MM.1S (cell line): ENCODE measurements at regions not wholly inside any gene's neighbourhood (a gene's known extent, or its start where the extent isn't known, plus 50 kb on each side); places are given as distances from the start of the nearest gene placed in this dataset.

Experiments used
- DNase-seq: peaks from one replicate; pipeline ENCODE4 v3.0.0-alpha.2; 2015
- H2AFZ ChIP-seq: fragments of 300-600 bp; sonication (generic); 2 replicates; pipeline ENCODE4 v1.6.0; 2016; ENCODE audit warnings: antibody characterized with exemption, low read length
- H3F3A ChIP-seq: fragments of 300-600 bp; sonication (generic); 2 replicates; pipeline ENCODE4 v1.6.1; 2016; ENCODE audit warnings: mild to moderate bottlenecking, antibody characterized with exemption, low read length, moderate library complexity, mixed read lengths; ENCODE audit not compliant: insufficient read depth
- H3K27ac ChIP-seq: fragments of 300-600 bp; sonication (generic); 2 replicates; pipeline ENCODE4 v1.5.1; 2016; ENCODE audit warnings: mild to moderate bottlenecking, low read length
- H3K27me3 ChIP-seq: fragments of 300-600 bp; sonication (generic); replicated peaks from 2 replicates; pipeline ENCODE4 v1.6.0; 2016; ENCODE audit warnings: low read length; ENCODE audit not compliant: insufficient read depth
- H3K36me3 ChIP-seq: fragments of 300-600 bp; sonication (generic); replicated peaks from 2 replicates; pipeline ENCODE4 v1.6.1; 2016; ENCODE audit warnings: mild to moderate bottlenecking, low read length, mixed read lengths; ENCODE audit not compliant: insufficient read depth
- H3K4me1 ChIP-seq: fragments of 300-600 bp; sonication (generic); 2 replicates; pipeline ENCODE4 v1.6.1; 2016; ENCODE audit warnings: low read length, mixed read lengths
- H3K4me2 ChIP-seq: fragments of 300-600 bp; sonication (generic); 2 replicates; pipeline ENCODE4 v1.6.0; 2016; ENCODE audit warnings: low read depth, low read length
- H3K4me3 ChIP-seq: fragments of 300-600 bp; sonication (generic); 2 replicates; pipeline ENCODE4 v1.5.1; 2016; ENCODE audit warnings: low read length, mixed read lengths
- H3K79me2 ChIP-seq: fragments of 300-600 bp; sonication (generic); 2 replicates; pipeline ENCODE4 v1.6.1; 2016; ENCODE audit warnings: mixed run types, low read length, mixed read lengths
- H3K9ac ChIP-seq: fragments of 300-600 bp; sonication (generic); 2 replicates; pipeline ENCODE4 v1.6.1; 2016; ENCODE audit warnings: low read length, mixed read lengths
- H3K9me2 ChIP-seq: fragments of 300-600 bp; sonication (generic); replicated peaks from 2 replicates; pipeline ENCODE4 v1.6.1; 2016; ENCODE audit warnings: mild to moderate bottlenecking, low read length, mixed read lengths; ENCODE audit not compliant: insufficient read depth
- H3K9me3 ChIP-seq: fragments of 300-600 bp; sonication (generic); replicated peaks from 2 replicates; pipeline ENCODE4 v1.6.1; 2016; ENCODE audit warnings: mild to moderate bottlenecking, low read length, mixed read lengths; ENCODE audit not compliant: insufficient read depth
- H4K20me1 ChIP-seq: fragments of 300-600 bp; sonication (generic); 2 replicates; pipeline ENCODE4 v1.6.1; 2016; ENCODE audit warnings: mild to moderate bottlenecking, low read length, moderate library complexity, mixed read lengths; ENCODE audit not compliant: insufficient read depth
- CTCF ChIP-seq: fragments of 300-600 bp; sonication (generic); IDR thresholded peaks from 2 replicates; pipeline ENCODE4 v1.5.1; 2016; ENCODE audit warnings: antibody characterized with exemption, low read length, mixed read lengths
- EZH2 ChIP-seq: fragments of 300-600 bp; sonication (generic); optimal IDR thresholded peaks from 2 replicates; pipeline ENCODE3; 2017; ENCODE audit warnings: low read depth, mild to moderate bottlenecking, antibody characterized with exemption, low read length, mixed read lengths
- EZH2phosphoT487 ChIP-seq: fragments of 300-600 bp; sonication (generic); IDR thresholded peaks from 2 replicates; pipeline ENCODE4 v1.6.1; 2018; ENCODE audit warnings: antibody characterized with exemption, low read length

- no peaks in the 10 kb centered on the region for H3K4me1 ChIP-seq
- H3K36me3 ChIP-seq, result no peaks in the 10 kb centered on the region
- H3F3A ChIP-seq, result no peaks in the 10 kb centered on the region
- no peaks in the 10 kb centered on the region for H3K9me3 ChIP-seq
- H3K4me2 ChIP-seq, result no peak overlapping the region
- H3K27ac ChIP-seq, result no peak overlapping the region
- H3K9me2 ChIP-seq, result no peaks in the 10 kb centered on the region
- H4K20me1 ChIP-seq, result no peaks in the 10 kb centered on the region
- H2AFZ ChIP-seq, result no peak overlapping the region
- no peaks in the 10 kb centered on the region for H3K27me3 ChIP-seq
- DNase-seq, result no peak
- no peak overlapping the region for H3K4me3 ChIP-seq
- no peak overlapping the region for H3K9ac ChIP-seq
- no peaks in the 10 kb centered on the region for H3K79me2 ChIP-seq
- no peak for TF ChIP-seq EZH2phosphoT487
- no peak for TF ChIP-seq EZH2
- TF ChIP-seq CTCF, result no peak
Measured at GRCh38 chr2:209209943-209210342, 213.9 kb upstream of the MAP2 start.

GRCh38 chr2:209230560-209230959, 193.3 kb upstream of the MAP2 start:
- H2AFZ ChIP-seq, result no peak overlapping the region
- TF ChIP-seq CTCF, result no peak
- no peak for TF ChIP-seq EZH2
- no peak for TF ChIP-seq EZH2phosphoT487

GRCh38 chr2:209236377-209236776, 187.5 kb upstream of the MAP2 start:
- H3F3A ChIP-seq, result no peaks in the 10 kb centered on the region
- no peaks in the 10 kb centered on the region for H3K4me1 ChIP-seq
- no peaks in the 10 kb centered on the region for H3K9me3 ChIP-seq
- no peak for TF ChIP-seq CTCF
- TF ChIP-seq EZH2phosphoT487, result no peak
- TF ChIP-seq EZH2, result no peak
- H3K36me3 ChIP-seq, result no peaks in the 10 kb centered on the region
- no peak overlapping the region for H2AFZ ChIP-seq
- no peaks in the 10 kb centered on the region for H3K9me2 ChIP-seq
- no peaks in the 10 kb centered on the region for H3K79me2 ChIP-seq
- no peak overlapping the region for H3K9ac ChIP-seq
- H3K4me3 ChIP-seq, result no peak overlapping the region
- no peaks in the 10 kb centered on the region for H4K20me1 ChIP-seq
- H3K4me2 ChIP-seq, result no peak overlapping the region
- DNase-seq, result no peak
- H3K27ac ChIP-seq, result no peak overlapping the region
- H3K27me3 ChIP-seq, result no peaks in the 10 kb centered on the region

More at GRCh38 chr2:209230560-209230959, 193.3 kb upstream of the MAP2 start:
- Histone ChIP-seq H3K27me3 (no peaks in the 10 kb centered on the region), H3K9me3 (no peaks in the 10 kb centered on the region), H3K79me2 (no peaks in the 10 kb centered on the region), H3K4me2 (no peak overlapping the region), H3K27ac (no peak overlapping the region), H3K4me1 (no peaks in the 10 kb centered on the region), H4K20me1 (no peaks in the 10 kb centered on the region), H3K9ac (no peak overlapping the region), H3K4me3 (no peak overlapping the region), H3F3A (no peaks in the 10 kb centered on the region), H3K9me2 (no peaks in the 10 kb centered on the region), H3K36me3 (no peaks in the 10 kb centered on the region)
- no peak for DNase-seq
